Suppressor macrophage (primary cell): ENCODE measurements at regions not wholly inside any gene's neighbourhood (a gene's known extent, or its start where the extent isn't known, plus 50 kb on each side); places are given as distances from the start of the nearest gene placed in this dataset.
A peak's percentile ranks its signal among the peaks of the same experiment; 100 is the strongest.
"Not testable (repeated sequence)": the region's sequence is repeated elsewhere in the genome, so short reads cannot be mapped to it uniquely, and the experiment has no call there.

ENCODE experiments used
- DNase-seq, 4 experiments: peaks; one replicate each; pipeline ENCODE4 v3.0.0-alpha.2; 2020 to 2022

- no peak for DNase-seq
Measured at GRCh38 chr1:31510853-31511789, 65.2 kb upstream of the TINAGL1 start.

DNA sequence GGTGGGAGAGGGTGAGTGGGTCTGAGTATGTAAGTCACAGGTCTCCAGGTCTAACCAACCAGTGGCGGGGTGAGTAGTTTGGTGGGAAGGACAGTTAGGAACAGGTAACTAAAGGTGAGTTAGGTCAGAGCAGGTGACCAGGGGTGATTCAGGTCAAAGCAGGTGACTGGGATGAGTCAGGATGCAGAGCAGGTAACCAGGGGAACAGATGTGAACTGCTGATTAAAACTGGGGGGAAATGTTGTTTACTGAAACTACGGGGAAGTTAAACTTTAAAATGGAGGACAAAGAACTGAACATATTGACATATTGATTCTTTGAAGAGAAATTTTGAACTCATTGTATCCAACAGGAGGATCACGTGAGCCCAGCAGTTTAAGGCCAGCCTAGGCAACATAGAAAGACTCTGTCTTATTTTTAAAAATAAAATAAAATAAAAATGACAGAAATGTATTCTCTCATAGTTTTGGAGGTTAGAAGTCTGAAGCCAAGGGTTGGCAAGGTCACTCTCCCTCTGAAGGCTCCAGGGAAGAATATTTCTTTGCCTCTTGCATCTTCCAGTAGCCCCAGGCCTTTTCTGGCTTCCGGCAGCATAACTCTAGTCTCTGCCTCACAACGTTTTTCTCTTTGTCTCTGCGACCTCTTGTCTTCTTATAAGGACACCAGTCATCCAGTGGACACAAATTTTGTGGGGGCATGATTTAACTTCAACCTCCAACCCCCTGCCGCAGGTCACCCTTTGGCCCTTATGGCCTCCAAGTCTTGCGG is 64.3 kb upstream of the TINAGL1 start:
- DNase-seq: no peak

DNA sequence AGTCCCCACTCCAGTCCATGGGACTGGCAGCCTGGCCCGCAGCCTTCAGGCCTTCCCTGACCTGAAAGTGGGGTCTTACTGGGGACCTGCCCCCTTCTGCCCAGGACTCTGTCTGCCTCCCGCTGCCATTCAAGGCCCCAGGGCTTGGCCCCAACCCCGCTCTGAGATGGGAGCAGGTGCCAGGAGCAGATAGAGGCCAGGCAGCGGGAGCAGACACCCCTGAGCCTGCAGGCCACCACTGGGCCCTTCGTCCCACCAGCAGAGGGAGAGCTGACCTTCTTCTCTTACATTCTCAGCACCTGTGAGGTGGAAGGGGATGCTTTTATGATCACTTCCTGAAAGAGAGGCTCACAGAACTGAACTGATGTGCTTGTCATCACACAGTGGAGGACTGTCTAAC is 62.2 kb upstream of the TINAGL1 start:
- DNase-seq: no peak

DNA sequence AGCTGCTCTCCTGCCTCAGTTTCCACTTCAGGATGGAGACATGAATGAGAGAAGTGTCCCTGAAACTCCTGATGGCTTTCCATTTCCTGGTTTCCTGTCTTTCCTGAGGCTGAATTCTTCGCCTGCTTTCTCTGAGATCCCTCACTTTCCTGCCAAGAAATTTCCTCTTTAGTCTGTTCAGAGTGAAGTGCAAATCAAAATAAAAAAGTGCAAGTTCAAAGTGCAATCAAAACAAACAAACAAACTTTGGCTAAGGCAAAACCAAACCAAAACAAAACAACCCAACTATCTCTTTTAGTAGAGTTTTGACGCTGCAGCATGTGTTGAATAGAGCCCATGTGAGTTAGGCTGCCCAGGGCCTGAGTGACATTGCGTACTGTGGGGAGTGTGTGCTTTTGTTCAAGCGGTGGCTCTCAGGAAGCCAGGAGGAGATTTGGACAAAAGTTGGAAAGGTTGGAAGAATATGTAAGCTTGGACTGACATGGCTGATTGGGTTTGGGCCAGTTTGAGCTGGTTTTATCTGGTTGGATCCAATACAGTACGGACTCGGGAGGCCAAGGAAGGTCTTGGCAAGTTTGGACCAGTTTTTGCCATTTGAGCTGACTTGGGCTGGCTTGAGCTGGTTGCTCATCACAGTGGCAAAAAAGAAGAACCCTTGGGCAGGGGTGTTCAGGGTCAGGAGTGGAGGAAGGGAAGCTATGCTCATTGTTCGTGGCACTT is 61.1 kb upstream of the TINAGL1 start:
- peak in 3 of 4 experiments; percentile 31 to 34 (median 32) for DNase-seq

DNA sequence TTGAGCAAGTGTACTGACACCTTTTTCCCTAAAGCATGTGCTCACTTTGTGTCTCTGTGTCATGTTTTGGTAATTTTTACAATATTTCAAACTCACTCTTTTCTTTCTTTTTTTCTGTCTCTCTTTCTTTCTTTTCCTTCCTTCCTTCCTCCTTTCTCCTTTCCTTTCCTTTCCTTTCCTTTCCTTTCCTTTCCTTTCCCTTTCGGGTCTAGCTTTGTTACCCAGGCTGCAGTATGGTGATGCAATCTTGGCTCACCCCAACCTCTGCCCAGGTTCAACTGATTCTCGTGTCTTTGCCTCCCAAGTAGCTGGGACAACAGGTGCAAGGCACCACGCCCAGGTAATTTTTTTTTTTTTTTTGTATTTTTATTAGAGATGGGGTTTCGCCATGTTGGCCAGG is 60.4 kb upstream of the TINAGL1 start:
- no peak for DNase-seq

GRCh38 chr1:31517301-31517700 is 59.0 kb upstream of the TINAGL1 start:
- DNase-seq: no peak

GRCh38 chr1:31517986-31518385 is 58.3 kb upstream of the TINAGL1 start:
- not testable (repeated sequence) for DNase-seq

DNA sequence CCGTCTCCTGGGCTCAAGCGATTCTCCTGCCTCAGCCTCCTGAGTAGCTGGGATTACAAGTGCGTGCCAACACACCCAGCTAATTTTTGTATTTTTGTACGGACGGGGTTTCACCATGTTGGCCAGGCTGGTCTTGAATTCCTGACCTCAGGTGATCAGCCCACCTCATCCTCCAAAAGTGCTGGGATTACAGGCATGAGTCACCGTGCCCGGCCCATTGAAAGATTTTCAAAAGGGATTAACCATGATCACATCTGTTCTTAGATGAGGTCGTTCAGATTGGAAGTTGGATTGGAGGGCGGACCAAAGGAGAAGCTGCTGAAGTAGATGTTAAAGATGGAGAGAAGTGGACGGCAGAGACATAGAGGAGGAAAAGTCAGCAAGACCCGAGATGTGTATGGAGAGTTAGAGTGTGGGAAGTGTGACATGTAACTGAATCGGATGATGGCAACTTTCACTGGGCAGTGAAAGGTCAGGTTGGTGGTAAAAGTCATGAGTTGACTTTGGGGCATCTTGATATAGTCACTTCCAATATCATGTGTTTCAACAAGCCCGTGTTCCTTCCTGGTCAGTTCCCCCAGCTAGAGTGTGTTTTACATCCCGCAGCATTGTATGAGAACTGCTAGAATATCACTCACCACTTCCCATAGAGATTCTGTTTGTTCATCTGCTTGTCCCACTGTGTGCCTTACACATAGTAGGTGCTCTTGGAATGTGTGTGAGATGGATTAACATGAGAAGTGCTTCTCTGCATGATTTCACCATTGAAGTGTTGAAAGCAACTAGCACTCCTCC is 54.4 kb upstream of the TINAGL1 start:
- DNase-seq: peak; percentile 57 to 80 (median 70)

DNA sequence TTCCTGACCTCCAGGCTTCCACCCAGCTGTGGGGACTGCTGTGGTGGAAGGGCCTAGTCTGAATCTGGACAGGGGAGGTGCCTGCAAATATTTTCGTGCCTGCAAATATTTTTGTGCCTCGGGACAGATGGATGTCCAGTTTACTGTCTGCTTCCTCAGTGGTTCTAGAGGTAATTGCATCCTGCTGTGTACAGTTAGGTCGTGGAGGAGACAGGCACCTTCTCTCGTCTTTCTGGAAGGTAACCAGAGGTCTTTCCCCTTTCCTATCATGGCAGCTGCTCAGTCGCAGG is 53.8 kb upstream of the TINAGL1 start:
- DNase-seq: no peak

GRCh38 chr1:31523012-31523411 is 53.3 kb upstream of the TINAGL1 start:
- DNase-seq: peak in 2 of 4 experiments; percentile 40 to 48

- DNase-seq: peak; percentile 95 to 99 (median 98)
Measured at GRCh38 chr1:31523769-31524168, 52.5 kb upstream of the TINAGL1 start.

DNA sequence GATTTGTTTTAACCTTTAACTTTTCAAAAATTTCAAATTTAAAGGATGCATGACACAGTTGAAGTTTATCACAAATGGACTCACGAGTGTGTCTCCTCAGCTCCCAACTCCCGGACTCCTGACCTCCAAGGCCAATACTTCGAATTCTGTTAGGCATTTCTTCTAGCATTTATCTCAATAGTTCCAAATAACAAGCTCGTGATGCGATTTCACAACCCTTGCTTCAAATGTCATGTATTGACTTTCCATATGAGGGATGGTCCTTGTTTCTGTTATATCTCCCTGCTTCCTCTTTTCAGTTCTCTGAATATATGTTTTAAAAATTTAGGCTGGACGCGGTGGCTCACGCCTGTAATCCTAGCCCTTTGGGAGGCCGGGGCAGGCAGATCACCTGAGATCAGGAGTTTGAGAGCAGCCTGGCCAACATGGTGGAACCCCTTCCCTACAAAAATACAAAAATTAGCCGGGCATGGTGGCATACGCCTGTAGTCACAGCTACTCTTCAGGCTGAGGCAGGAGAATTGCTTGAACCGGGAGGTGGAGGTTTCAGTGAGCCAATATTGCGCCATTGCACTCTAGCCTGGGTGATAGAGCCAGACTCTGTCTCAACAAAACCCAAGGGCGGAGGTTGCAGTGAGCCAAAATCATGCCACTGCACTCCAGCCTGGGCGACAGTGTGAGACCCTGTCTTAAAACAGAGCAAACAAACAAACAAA is 52.0 kb upstream of the TINAGL1 start:
- DNase-seq: peak; percentile 76 to 95 (median 90)
